PC-3 (cell line): ENCODE measurements at regions not wholly inside any gene's neighbourhood (a gene's known extent, or its start where the extent isn't known, plus 50 kb on each side); places are given as distances from the start of the nearest gene placed in this dataset.

Experiments
- CTCF ChIP-seq: fragments of 300-600 bp; sonication (generic); conservative IDR thresholded peaks from 2 replicates; pipeline ENCODE4 v1.5.1; 2017; ENCODE audit warnings: antibody characterized with exemption, low read depth, mild to moderate bottlenecking, low read length
- EZH2 ChIP-seq: fragments of 300-600 bp; sonication (generic); IDR thresholded peaks from one replicate; pipeline ENCODE4 v1.6.1; 2017; ENCODE audit warnings: antibody characterized with exemption, mild to moderate bottlenecking, low read length; ENCODE audit not compliant: unreplicated experiment
- EZH2phosphoT487 ChIP-seq: fragments of 300-600 bp; sonication (generic); IDR thresholded peaks from 2 replicates; pipeline ENCODE4 v1.6.1; 2018; ENCODE audit warnings: mild to moderate bottlenecking, antibody characterized with exemption, low read length, borderline replicate concordance

- TF ChIP-seq CTCF (no peak), EZH2phosphoT487 (no peak), EZH2 (no peak)
Measured at GRCh38 chr12:67442896-67443295, 173.7 kb downstream of the CAND1 start.
